HepG2 (cell line): ENCODE measurements at regions not wholly inside any gene's neighbourhood (a gene's known extent, or its start where the extent isn't known, plus 50 kb on each side); places are given as distances from the start of the nearest gene placed in this dataset.

Experiments used
- ASH2L ChIP-seq: fragments of 300-600, 200-600 bp; sonication (generic); IDR thresholded peaks from 2 replicates; pipeline ENCODE4 v1.7.0; 2017; ENCODE audit warnings: low read depth, mild to moderate bottlenecking, moderate library complexity, mixed read lengths, low read length; ENCODE audit not compliant: insufficient read length
- BRD4 ChIP-seq: sonication (generic); formaldehyde crosslinking; IDR thresholded peaks from 2 replicates; pipeline ENCODE4 v1.4.0; 2020; ENCODE audit warnings: missing genetic modification reagents
- CHCHD3 ChIP-seq: sonication (generic); formaldehyde crosslinking; IDR thresholded peaks from 2 replicates; pipeline ENCODE4 v1.8.0; 2022; ENCODE audit warnings: mild to moderate bottlenecking, missing genetic modification reagents, moderate library complexity
- FOXA1 ChIP-seq, 2 experiments: fragments of 450-650 bp in 1 of 2; sonication (generic) in 1 of 2; formaldehyde crosslinking in 1 of 2; IDR thresholded peaks; 2 replicates each; pipeline versions ENCODE4 v1.4.0 to v1.6.1; 2016 to 2020; ENCODE audit warnings: missing genetic modification reagents in 1 of 2
- HNF1A ChIP-seq, 2 experiments: sonication (generic) in 1 of 2; formaldehyde crosslinking in 1 of 2; IDR thresholded peaks; 2 replicates each; pipeline versions ENCODE4 v1.4.0 to v1.6.1; 2016 to 2020; ENCODE audit warnings: borderline replicate concordance in 1 of 2, low read depth in 1 of 2, mild to moderate bottlenecking in 1 of 2, missing genetic modification reagents in 1 of 2
- HOXA3 ChIP-seq: sonication (generic); formaldehyde crosslinking; IDR thresholded peaks from 2 replicates; pipeline ENCODE4 v1.5.0; 2020; ENCODE audit warnings: missing genetic modification reagents
- IRF2 ChIP-seq: IDR thresholded peaks from 2 replicates; pipeline ENCODE4 v1.6.1; 2018; ENCODE audit warnings: missing genetic modification reagents, missing compliant biosample characterization
- KAT7 ChIP-seq: IDR thresholded peaks from 2 replicates; pipeline ENCODE4 v1.6.1; 2018; ENCODE audit warnings: borderline replicate concordance, missing compliant biosample characterization
- KLF6 ChIP-seq: IDR thresholded peaks from 2 replicates; pipeline ENCODE4 v1.8.0; 2016; ENCODE audit warnings: missing biosample characterization, missing genetic modification reagents
- MTERF4 ChIP-seq: sonication (generic); formaldehyde crosslinking; IDR thresholded peaks from 2 replicates; pipeline ENCODE4 v1.8.0; 2023; ENCODE audit warnings: mild to moderate bottlenecking, missing genetic modification reagents
- NCOA1 ChIP-seq: sonication (generic); formaldehyde crosslinking; IDR thresholded peaks from 2 replicates; pipeline ENCODE4 v1.9.0; 2021; ENCODE audit warnings: missing genetic modification reagents
- TOPORS ChIP-seq: sonication (generic); formaldehyde crosslinking; IDR thresholded peaks from 2 replicates; pipeline ENCODE4 v1.8.0; 2023; ENCODE audit warnings: mild to moderate bottlenecking, missing genetic modification reagents
- USF2 ChIP-seq, 2 experiments: sonication (generic) in 1 of 2; formaldehyde crosslinking in 1 of 2; IDR thresholded peaks; 2 replicates each; pipeline versions ENCODE4 v1.5.1 to v1.6.1; 2011 to 2020; ENCODE audit warnings: borderline replicate concordance in 1 of 2, low read depth in 1 of 2, low read length in 1 of 2, mild to moderate bottlenecking in 1 of 2, missing genetic modification reagents in 1 of 2, moderate library complexity in 1 of 2
- ZBTB42 ChIP-seq: sonication (generic); formaldehyde crosslinking; IDR thresholded peaks from 2 replicates; pipeline ENCODE4 v1.5.0; 2020; ENCODE audit warnings: mild to moderate bottlenecking, missing genetic modification reagents
- ZNF235 ChIP-seq: sonication (generic); formaldehyde crosslinking; IDR thresholded peaks from 2 replicates; pipeline ENCODE4 v1.8.1; 2023; ENCODE audit warnings: mild to moderate bottlenecking, missing genetic modification reagents, borderline replicate concordance
- ZNF329 ChIP-seq: sonication (generic); formaldehyde crosslinking; IDR thresholded peaks from 2 replicates; pipeline ENCODE4 v1.9.0; 2021; ENCODE audit warnings: low read depth, mild to moderate bottlenecking, missing genetic modification reagents
- ZNF546 ChIP-seq: sonication (generic); formaldehyde crosslinking; conservative IDR thresholded peaks from 2 replicates; pipeline ENCODE4 v1.8.1; 2023; ENCODE audit warnings: mild to moderate bottlenecking, missing genetic modification reagents
- ZNF576 ChIP-seq: sonication (generic); formaldehyde crosslinking; IDR thresholded peaks from 2 replicates; pipeline ENCODE4 v1.4.0; 2020; ENCODE audit warnings: mild to moderate bottlenecking, missing genetic modification reagents
- ZNF589 ChIP-seq: sonication (generic); formaldehyde crosslinking; conservative IDR thresholded peaks from 2 replicates; pipeline ENCODE4 v1.8.0; 2022; ENCODE audit warnings: mild to moderate bottlenecking, moderate library complexity, missing genetic modification reagents
- ZNF703 ChIP-seq: sonication (generic); formaldehyde crosslinking; IDR thresholded peaks from 2 replicates; pipeline ENCODE4 v1.5.1; 2020; ENCODE audit warnings: missing genetic modification reagents, mild to moderate bottlenecking, moderate library complexity, borderline replicate concordance
- ZSCAN20 ChIP-seq: sonication (generic); formaldehyde crosslinking; IDR thresholded peaks from 2 replicates; pipeline ENCODE4 v1.4.0; 2020; ENCODE audit warnings: missing genetic modification reagents, mild to moderate bottlenecking, borderline replicate concordance

GRCh38 chr14:70254476-70254961, 65.8 kb upstream of the SLC8A3 start (continued):
- TF ChIP-seq HNF1A (IDR thresholded peaks at IDR 0.05; ENCODE audit: low read depth) (no peak), HNF1A (CRISPR knock-in tag; IDR thresholded peaks at IDR 0.05; ENCODE audit: borderline replicate concordance) (no peak), ZNF703 (CRISPR knock-in tag) (no peak), ZBTB42 (CRISPR knock-in tag) (no peak), KLF6 (CRISPR knock-in tag) (no peak), IRF2 (CRISPR knock-in tag) (no peak), ZNF576 (CRISPR knock-in tag) (no peak), ZNF235 (CRISPR knock-in tag) (no peak), FOXA1 (IDR thresholded peaks at IDR 0.05) (no peak), FOXA1 (CRISPR knock-in tag; IDR thresholded peaks at IDR 0.05) (no peak), NCOA1 (no peak), TOPORS (CRISPR knock-in tag) (no peak), MTERF4 (CRISPR knock-in tag) (no peak), ASH2L (no peak), CHCHD3 (no peak), ZNF546 (CRISPR knock-in tag) (peak; percentile 62; the same call in 1 of the 2 replicates), BRD4 (no peak), KAT7 (CRISPR knock-in tag) (no peak), USF2 (IDR thresholded peaks at IDR 0.05; ENCODE audit: low read depth, low read length) (no peak), USF2 (CRISPR knock-in tag; IDR thresholded peaks at IDR 0.05; ENCODE audit: borderline replicate concordance) (no peak), ZNF329 (CRISPR knock-in tag) (no peak), ZSCAN20 (no peak), ZNF589 (CRISPR knock-in tag) (0 out of 2 replicates have a peak, but pooled peaks have one; percentile 3), HOXA3 (CRISPR knock-in tag) (peak; percentile 45; the same call in 1 of the 2 replicates)
